SK-N-SH treated with all-trans-retinoic acid at 6 μM for 48 hours (cell line): ENCODE measurements at regions not wholly inside any gene's neighbourhood (a gene's known extent, or its start where the extent isn't known, plus 50 kb on each side); places are given as distances from the start of the nearest gene placed in this dataset.

Experiments
- ATAC-seq: fragments of 200-7000 bp; cut with Tn5 transposase; 3 replicates; pipeline ENCODE4 v1.9.1; 2020; ENCODE audit warnings: mild to moderate bottlenecking, moderate library complexity
- BACH2 ChIP-seq: fragments of 250-450 bp; sonication (Bioruptor Pico); IDR thresholded peaks from 2 replicates; pipeline ENCODE4 v1.9.0; 2021; ENCODE audit warnings: mild to moderate bottlenecking, borderline replicate concordance
- CSDC2 ChIP-seq: fragments of 250-450 bp; sonication (Bioruptor Pico); IDR thresholded peaks from 2 replicates; pipeline ENCODE4 v1.5.0; 2020; ENCODE audit warnings: mild to moderate bottlenecking, moderate library complexity
- ESRRG ChIP-seq: fragments of 250-450 bp; sonication (Bioruptor Pico); IDR thresholded peaks from 2 replicates; pipeline ENCODE4 v1.6.1; 2021; ENCODE audit warnings: mild to moderate bottlenecking
- GLIS3 ChIP-seq: fragments of 250-450 bp; sonication (Bioruptor Pico); IDR thresholded peaks from 2 replicates; pipeline ENCODE4 v1.5.0; 2020; ENCODE audit warnings: mild to moderate bottlenecking, moderate library complexity
- ISL1 ChIP-seq: fragments of 250-450 bp; sonication (Bioruptor Pico); IDR thresholded peaks from 2 replicates; pipeline ENCODE4 v2.1.2; 2022; ENCODE audit warnings: mild to moderate bottlenecking, moderate library complexity
- RARB ChIP-seq: fragments of 250-450 bp; sonication (Bioruptor Pico); IDR thresholded peaks from 2 replicates; pipeline ENCODE4 v1.8.0; 2021; ENCODE audit warnings: mild to moderate bottlenecking, moderate library complexity
- SNAI2 ChIP-seq: fragments of 250-450 bp; sonication (Bioruptor Pico); IDR thresholded peaks from 2 replicates; pipeline ENCODE4 v1.5.0; 2020; ENCODE audit warnings: mild to moderate bottlenecking, moderate library complexity
- TOX ChIP-seq: fragments of 250-450 bp; sonication (Bioruptor Pico); IDR thresholded peaks from 2 replicates; pipeline ENCODE4 v1.8.0; 2021; ENCODE audit warnings: mild to moderate bottlenecking, moderate library complexity, borderline replicate concordance
- ZFP3 ChIP-seq: fragments of 250-450 bp; sonication (Bioruptor Pico); IDR thresholded peaks from 2 replicates; pipeline ENCODE4 v1.5.0; 2020; ENCODE audit warnings: mild to moderate bottlenecking, moderate library complexity
- ZFP30 ChIP-seq: fragments of 450-650 bp; formaldehyde crosslinking; IDR thresholded peaks from 2 replicates; pipeline ENCODE4 v1.5.0; 2022; ENCODE audit warnings: mild to moderate bottlenecking, moderate library complexity
- ZNF70 ChIP-seq: fragments of 450-650 bp; formaldehyde crosslinking; IDR thresholded peaks from 2 replicates; pipeline ENCODE4 v1.5.0; 2020; ENCODE audit warnings: mild to moderate bottlenecking, moderate library complexity
- ZNF8 ChIP-seq: fragments of 450-650 bp; formaldehyde crosslinking; IDR thresholded peaks from 2 replicates; pipeline ENCODE4 v1.5.0; 2020; ENCODE audit warnings: mild to moderate bottlenecking, moderate library complexity
- TF ChIP-seq, protein P1 (sequence below): fragments of 250-450 bp; sonication (Bioruptor Pico); IDR thresholded peaks from 2 replicates; pipeline ENCODE4 v1.5.1; 2020; ENCODE audit warnings: low read depth, mild to moderate bottlenecking, moderate library complexity
- TF ChIP-seq, protein P2 (sequence below): fragments of 250-450 bp; sonication (Bioruptor Pico); IDR thresholded peaks from 2 replicates; pipeline ENCODE4 v1.8.0; 2020; ENCODE audit warnings: mild to moderate bottlenecking, moderate library complexity, borderline replicate concordance
- TF ChIP-seq, protein P3 (sequence below): fragments of 250-450 bp; sonication (Bioruptor Pico); IDR thresholded peaks from 2 replicates; pipeline ENCODE4 v1.5.0; 2020; ENCODE audit warnings: mild to moderate bottlenecking, moderate library complexity
- TF ChIP-seq, protein P4 (sequence below): fragments of 250-450 bp; sonication (Bioruptor Pico); IDR thresholded peaks from 2 replicates; pipeline ENCODE4 v1.8.0; 2021; ENCODE audit warnings: low read depth, mild to moderate bottlenecking, moderate library complexity, borderline replicate concordance
- TF ChIP-seq, protein P5 (sequence below): fragments of 250-450 bp; sonication (Bioruptor Pico); IDR thresholded peaks from 2 replicates; pipeline ENCODE4 v1.5.1; 2021; ENCODE audit warnings: mild to moderate bottlenecking, moderate library complexity

DNA sequence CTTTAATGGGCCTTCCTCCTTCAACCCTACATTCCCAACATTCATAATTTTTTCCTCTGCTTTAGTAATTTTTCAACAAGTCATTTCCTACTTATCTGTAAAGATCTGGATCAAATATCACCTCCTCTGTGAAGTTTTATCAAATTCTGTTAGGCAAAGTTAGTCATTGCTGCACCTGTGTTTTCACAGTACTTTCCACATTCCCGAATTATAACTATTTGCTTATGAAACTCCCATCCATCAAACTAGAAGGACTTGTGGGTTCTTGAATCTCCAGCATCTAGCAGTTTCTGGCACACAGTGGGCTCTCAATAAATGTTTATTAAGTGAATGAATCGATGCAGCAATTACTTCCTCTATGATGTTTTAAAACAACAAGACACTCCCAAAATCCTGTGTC lies 257.6 kb downstream of the HDGFL1 start (continued):
- TF ChIP-seq, protein P1, sequence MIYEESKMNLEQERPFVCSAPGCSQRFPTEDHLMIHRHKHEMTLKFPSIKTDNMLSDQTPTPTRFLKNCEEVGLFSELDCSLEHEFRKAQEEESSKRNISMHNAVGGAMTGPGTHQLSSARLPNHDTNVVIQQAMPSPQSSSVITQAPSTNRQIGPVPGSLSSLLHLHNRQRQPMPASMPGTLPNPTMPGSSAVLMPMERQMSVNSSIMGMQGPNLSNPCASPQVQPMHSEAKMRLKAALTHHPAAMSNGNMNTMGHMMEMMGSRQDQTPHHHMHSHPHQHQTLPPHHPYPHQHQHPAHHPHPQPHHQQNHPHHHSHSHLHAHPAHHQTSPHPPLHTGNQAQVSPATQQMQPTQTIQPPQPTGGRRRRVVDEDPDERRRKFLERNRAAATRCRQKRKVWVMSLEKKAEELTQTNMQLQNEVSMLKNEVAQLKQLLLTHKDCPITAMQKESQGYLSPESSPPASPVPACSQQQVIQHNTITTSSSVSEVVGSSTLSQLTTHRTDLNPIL: no peak
- TF ChIP-seq GLIS3 (no peak), SNAI2 (CRISPR knock-in tag) (no peak), ISL1 (CRISPR knock-in tag) (no peak), ZNF8 (CRISPR knock-in tag) (no peak)
- TF ChIP-seq, all 23 proteins: peak for 0

DNA sequence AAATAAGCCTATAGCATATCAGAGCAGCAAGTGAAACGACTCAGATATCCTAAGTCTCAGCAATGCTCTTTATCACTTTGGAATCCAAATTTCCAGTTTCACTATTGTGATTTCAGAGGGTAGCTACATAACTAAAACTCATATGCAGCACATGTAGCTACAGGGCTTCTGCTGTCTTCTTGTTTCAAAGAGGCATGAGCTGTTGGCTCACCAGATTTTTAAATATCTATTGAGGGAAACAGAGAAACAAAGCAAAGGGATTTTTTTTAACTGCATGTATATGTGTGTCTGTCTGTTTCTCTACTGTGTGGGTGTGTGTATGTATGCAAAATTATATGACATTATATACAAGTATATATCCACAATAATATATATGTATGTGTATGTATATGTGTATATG lies 258.4 kb downstream of the HDGFL1 start:
- ATAC-seq: peak; percentile 65
- TF ChIP-seq CSDC2 (CRISPR knock-in tag): no peak

DNA sequence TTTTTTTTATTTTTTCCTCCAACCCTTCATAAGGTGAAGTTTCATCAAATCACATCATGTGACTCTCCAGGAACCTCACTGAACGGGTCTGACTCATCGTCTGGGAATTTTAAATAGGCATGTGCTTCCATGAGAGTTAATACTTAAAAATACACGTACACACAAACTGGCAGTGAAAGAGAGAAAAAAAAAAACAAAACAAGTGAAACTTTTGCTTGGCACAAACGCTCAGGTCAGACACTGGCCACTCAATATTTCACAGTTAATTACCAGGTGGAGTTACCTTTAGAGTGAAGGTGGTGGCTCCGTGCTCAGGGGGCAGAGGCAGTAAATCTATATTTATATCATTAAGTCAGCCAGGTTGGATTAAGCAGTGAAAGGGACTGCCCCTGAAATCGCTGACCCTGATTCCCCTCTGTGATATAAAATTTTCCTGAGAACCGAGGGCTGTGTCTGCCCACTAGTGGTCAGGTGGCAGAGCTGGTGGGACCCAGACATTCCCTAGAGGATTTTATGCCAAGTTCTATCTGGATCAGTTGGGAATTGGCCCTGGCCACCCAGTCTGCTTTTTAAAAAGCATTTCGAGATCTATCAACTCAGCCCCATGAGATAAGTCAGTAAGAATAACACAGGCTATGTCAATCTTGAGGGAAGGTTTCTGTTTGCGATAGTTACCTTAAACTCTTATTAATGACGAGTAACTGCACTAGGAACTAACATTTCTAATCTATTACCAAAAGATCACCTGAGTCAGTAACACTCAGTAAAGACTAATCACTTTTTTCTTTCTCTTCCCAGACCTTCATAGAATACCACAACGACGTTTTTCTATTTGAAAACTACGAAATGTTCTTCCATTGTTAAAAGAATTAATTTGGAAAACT lies 259.1 kb downstream of the HDGFL1 start:
- TF ChIP-seq, protein P2, sequence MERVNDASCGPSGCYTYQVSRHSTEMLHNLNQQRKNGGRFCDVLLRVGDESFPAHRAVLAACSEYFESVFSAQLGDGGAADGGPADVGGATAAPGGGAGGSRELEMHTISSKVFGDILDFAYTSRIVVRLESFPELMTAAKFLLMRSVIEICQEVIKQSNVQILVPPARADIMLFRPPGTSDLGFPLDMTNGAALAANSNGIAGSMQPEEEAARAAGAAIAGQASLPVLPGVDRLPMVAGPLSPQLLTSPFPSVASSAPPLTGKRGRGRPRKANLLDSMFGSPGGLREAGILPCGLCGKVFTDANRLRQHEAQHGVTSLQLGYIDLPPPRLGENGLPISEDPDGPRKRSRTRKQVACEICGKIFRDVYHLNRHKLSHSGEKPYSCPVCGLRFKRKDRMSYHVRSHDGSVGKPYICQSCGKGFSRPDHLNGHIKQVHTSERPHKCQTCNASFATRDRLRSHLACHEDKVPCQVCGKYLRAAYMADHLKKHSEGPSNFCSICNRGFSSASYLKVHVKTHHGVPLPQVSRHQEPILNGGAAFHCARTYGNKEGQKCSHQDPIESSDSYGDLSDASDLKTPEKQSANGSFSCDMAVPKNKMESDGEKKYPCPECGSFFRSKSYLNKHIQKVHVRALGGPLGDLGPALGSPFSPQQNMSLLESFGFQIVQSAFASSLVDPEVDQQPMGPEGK (CRISPR knock-in tag): no peak
- TF ChIP-seq ZFP3 (no peak), SNAI2 (CRISPR knock-in tag) (no peak), ISL1 (CRISPR knock-in tag) (peak; percentile 76), TOX (CRISPR knock-in tag) (no peak), CSDC2 (CRISPR knock-in tag) (no peak), BACH2 (CRISPR knock-in tag) (no peak), ZNF8 (CRISPR knock-in tag) (0 out of 2 replicates have a peak, but pooled peaks have one; percentile 39), ZNF70 (CRISPR knock-in tag) (no peak), ZFP30 (CRISPR knock-in tag) (no peak), RARB (no peak), ESRRG (CRISPR knock-in tag) (no peak)
- TF ChIP-seq, protein P1: no peak
- TF ChIP-seq, protein P3, sequence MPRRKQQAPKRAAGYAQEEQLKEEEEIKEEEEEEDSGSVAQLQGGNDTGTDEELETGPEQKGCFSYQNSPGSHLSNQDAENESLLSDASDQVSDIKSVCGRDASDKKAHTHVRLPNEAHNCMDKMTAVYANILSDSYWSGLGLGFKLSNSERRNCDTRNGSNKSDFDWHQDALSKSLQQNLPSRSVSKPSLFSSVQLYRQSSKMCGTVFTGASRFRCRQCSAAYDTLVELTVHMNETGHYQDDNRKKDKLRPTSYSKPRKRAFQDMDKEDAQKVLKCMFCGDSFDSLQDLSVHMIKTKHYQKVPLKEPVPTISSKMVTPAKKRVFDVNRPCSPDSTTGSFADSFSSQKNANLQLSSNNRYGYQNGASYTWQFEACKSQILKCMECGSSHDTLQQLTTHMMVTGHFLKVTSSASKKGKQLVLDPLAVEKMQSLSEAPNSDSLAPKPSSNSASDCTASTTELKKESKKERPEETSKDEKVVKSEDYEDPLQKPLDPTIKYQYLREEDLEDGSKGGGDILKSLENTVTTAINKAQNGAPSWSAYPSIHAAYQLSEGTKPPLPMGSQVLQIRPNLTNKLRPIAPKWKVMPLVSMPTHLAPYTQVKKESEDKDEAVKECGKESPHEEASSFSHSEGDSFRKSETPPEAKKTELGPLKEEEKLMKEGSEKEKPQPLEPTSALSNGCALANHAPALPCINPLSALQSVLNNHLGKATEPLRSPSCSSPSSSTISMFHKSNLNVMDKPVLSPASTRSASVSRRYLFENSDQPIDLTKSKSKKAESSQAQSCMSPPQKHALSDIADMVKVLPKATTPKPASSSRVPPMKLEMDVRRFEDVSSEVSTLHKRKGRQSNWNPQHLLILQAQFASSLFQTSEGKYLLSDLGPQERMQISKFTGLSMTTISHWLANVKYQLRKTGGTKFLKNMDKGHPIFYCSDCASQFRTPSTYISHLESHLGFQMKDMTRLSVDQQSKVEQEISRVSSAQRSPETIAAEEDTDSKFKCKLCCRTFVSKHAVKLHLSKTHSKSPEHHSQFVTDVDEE (CRISPR knock-in tag): no peak
- TF ChIP-seq, protein P4, sequence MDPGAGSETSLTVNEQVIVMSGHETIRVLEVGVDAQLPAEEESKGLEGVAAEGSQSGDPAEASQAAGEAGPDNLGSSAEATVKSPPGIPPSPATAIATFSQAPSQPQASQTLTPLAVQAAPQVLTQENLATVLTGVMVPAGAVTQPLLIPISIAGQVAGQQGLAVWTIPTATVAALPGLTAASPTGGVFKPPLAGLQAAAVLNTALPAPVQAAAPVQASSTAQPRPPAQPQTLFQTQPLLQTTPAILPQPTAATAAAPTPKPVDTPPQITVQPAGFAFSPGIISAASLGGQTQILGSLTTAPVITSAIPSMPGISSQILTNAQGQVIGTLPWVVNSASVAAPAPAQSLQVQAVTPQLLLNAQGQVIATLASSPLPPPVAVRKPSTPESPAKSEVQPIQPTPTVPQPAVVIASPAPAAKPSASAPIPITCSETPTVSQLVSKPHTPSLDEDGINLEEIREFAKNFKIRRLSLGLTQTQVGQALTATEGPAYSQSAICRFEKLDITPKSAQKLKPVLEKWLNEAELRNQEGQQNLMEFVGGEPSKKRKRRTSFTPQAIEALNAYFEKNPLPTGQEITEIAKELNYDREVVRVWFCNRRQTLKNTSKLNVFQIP (CRISPR knock-in tag): no peak
- TF ChIP-seq, protein P5, sequence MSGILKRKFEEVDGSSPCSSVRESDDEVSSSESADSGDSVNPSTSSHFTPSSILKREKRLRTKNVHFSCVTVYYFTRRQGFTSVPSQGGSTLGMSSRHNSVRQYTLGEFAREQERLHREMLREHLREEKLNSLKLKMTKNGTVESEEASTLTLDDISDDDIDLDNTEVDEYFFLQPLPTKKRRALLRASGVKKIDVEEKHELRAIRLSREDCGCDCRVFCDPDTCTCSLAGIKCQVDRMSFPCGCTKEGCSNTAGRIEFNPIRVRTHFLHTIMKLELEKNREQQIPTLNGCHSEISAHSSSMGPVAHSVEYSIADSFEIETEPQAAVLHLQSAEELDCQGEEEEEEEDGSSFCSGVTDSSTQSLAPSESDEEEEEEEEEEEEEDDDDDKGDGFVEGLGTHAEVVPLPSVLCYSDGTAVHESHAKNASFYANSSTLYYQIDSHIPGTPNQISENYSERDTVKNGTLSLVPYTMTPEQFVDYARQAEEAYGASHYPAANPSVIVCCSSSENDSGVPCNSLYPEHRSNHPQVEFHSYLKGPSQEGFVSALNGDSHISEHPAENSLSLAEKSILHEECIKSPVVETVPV (CRISPR knock-in tag): no peak
- ATAC-seq: peak; percentile 92
